RPMI8226 (cell line): ENCODE measurements at regions not wholly inside any gene's neighbourhood (a gene's known extent, or its start where the extent isn't known, plus 50 kb on each side); places are given as distances from the start of the nearest gene placed in this dataset.

Experiments used
- DNase-seq: peaks from one replicate; pipeline ENCODE4 v3.0.0-alpha.2; 2015

GRCh38 chr2:128475427-128476211, 157.0 kb upstream of the HS6ST1 start:
- DNase-seq: no peak

GRCh38 chr2:128477026-128477820, 158.6 kb upstream of the HS6ST1 start:
- DNase-seq: no peak

- no peak for DNase-seq
Observed at GRCh38 chr2:128477891-128478290, 159.2 kb upstream of the HS6ST1 start.

GRCh38 chr2:128485761-128486639, 167.3 kb upstream of the HS6ST1 start:
- no peak for DNase-seq

- no peak for DNase-seq
Observed at GRCh38 chr2:128486640-128487375, 168.1 kb upstream of the HS6ST1 start.

GRCh38 chr2:128487650-128488387, 169.2 kb upstream of the HS6ST1 start:
- no peak for DNase-seq

- DNase-seq: no peak
Observed at GRCh38 chr2:128488434-128488833, 169.8 kb upstream of the HS6ST1 start.

GRCh38 chr2:128489526-128490273, 171.0 kb upstream of the HS6ST1 start:
- peak; percentile 27 for DNase-seq

GRCh38 chr2:128490321-128490720, 171.7 kb upstream of the HS6ST1 start:
- no peak for DNase-seq

- DNase-seq: no peak
Observed at GRCh38 chr2:128490881-128491691, 172.4 kb upstream of the HS6ST1 start.

GRCh38 chr2:128491692-128492244, 173.1 kb upstream of the HS6ST1 start:
- no peak for DNase-seq

GRCh38 chr2:128492966-128493811, 174.5 kb upstream of the HS6ST1 start:
- no peak for DNase-seq

GRCh38 chr2:128493880-128494279, 175.2 kb upstream of the HS6ST1 start:
- no peak for DNase-seq

GRCh38 chr2:128494307-128494639, 175.6 kb upstream of the HS6ST1 start:
- DNase-seq: no peak

GRCh38 chr2:128494640-128495321, 176.1 kb upstream of the HS6ST1 start:
- no peak for DNase-seq

GRCh38 chr2:128495996-128496547, 177.4 kb upstream of the HS6ST1 start:
- DNase-seq: no peak

- no peak for DNase-seq
Observed at GRCh38 chr2:128496700-128497099, 178.0 kb upstream of the HS6ST1 start.

- DNase-seq: no peak
Observed at GRCh38 chr2:128497461-128497860, 178.8 kb upstream of the HS6ST1 start.
